NB4 (cell line): ENCODE measurements at regions not wholly inside any gene's neighbourhood (a gene's known extent, or its start where the extent isn't known, plus 50 kb on each side); places are given as distances from the start of the nearest gene placed in this dataset.

Experiments used
- MYC ChIP-seq: IDR thresholded peaks from 2 replicates; pipeline ENCODE4 v1.6.1; 2011; ENCODE audit warnings: low read depth, low read length
- POLR2A ChIP-seq: IDR thresholded peaks from 2 replicates; pipeline ENCODE4 v1.6.1; 2011; ENCODE audit warnings: mild to moderate bottlenecking; ENCODE audit not compliant: insufficient read length; ENCODE audit errors: extremely low read depth
- TF ChIP-seq, protein P1 (sequence below): IDR thresholded peaks from one replicate; pipeline ENCODE4 v1.5.1; 2012; ENCODE audit warnings: low read depth, low read length

DNA sequence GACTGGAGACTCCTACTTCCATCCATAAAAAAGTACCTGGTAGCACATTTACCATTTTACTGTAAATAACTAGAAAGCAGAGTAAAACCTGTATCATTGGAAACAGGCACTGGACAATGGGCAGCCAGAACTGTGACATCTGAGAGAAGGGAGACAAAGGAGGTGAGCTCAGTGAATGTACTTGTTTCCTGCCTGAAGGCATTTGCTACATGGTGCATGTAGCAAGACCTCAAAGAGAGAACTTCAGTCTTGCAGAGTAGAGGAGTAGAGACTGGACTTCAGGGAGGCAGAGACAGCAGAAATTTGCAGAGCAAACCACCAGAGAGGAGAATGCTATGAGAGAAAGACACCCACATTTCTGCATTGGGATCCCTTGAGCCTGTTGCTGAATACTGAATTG, 171.0 kb upstream of the CCN2 start:
- TF ChIP-seq, protein P1, sequence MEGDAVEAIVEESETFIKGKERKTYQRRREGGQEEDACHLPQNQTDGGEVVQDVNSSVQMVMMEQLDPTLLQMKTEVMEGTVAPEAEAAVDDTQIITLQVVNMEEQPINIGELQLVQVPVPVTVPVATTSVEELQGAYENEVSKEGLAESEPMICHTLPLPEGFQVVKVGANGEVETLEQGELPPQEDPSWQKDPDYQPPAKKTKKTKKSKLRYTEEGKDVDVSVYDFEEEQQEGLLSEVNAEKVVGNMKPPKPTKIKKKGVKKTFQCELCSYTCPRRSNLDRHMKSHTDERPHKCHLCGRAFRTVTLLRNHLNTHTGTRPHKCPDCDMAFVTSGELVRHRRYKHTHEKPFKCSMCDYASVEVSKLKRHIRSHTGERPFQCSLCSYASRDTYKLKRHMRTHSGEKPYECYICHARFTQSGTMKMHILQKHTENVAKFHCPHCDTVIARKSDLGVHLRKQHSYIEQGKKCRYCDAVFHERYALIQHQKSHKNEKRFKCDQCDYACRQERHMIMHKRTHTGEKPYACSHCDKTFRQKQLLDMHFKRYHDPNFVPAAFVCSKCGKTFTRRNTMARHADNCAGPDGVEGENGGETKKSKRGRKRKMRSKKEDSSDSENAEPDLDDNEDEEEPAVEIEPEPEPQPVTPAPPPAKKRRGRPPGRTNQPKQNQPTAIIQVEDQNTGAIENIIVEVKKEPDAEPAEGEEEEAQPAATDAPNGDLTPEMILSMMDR = no peak
- TF ChIP-seq POLR2A (no peak), MYC (no peak)
